ENCODE measurements at regions not wholly inside any gene's neighbourhood (a gene's known extent, or its start where the extent isn't known, plus 50 kb on each side); places are given as distances from the start of the nearest gene placed in this dataset.

- no peak for TF ChIP-seq CTCF (IDR thresholded peaks at IDR 0.05)
- no peak for TF ChIP-seq POLR2A (IDR thresholded peaks at IDR 0.05)
Measured at GRCh38 chr4:27315625-27316024, 455.0 kb downstream of the STIM2 start.

All from body of pancreas (tissue), 4 donors.